DMS53 treated with DMSO at 0.1 percent for 48 hours (cell line): ENCODE measurements at regions not wholly inside any gene's neighbourhood (a gene's known extent, or its start where the extent isn't known, plus 50 kb on each side); places are given as distances from the start of the nearest gene placed in this dataset.
"Not testable (repeated sequence)": the region's sequence is repeated elsewhere in the genome, so short reads cannot be mapped to it uniquely, and the experiment has no call there.

Source experiments
- DNase-seq: peaks from one replicate; lab custom pipeline; 2025; ENCODE audit not compliant: unreplicated experiment; lab: John Stamatoyannopoulos, UW

- no peak for DNase-seq
Measured at GRCh38 chr4:33453916-33454315, 2733.7 kb downstream of the PCDH7 start.

- no peak for DNase-seq
Measured at GRCh38 chr4:33465565-33465964, 2745.4 kb downstream of the PCDH7 start.

GRCh38 chr4:33467291-33467690, 2747.1 kb downstream of the PCDH7 start:
- no peak for DNase-seq

- DNase-seq = no peak
Measured at GRCh38 chr4:33470805-33471204, 2750.6 kb downstream of the PCDH7 start.

GRCh38 chr4:33477715-33478114, 2757.5 kb downstream of the PCDH7 start:
- no peak for DNase-seq

- peak; percentile 78 for DNase-seq
Measured at GRCh38 chr4:33482773-33483172, 2761.5 kb downstream of the ARAP2 start.

GRCh38 chr4:33485111-33485510, 2759.2 kb downstream of the ARAP2 start:
- no peak for DNase-seq

- no peak for DNase-seq
Measured at GRCh38 chr4:33493231-33493630, 2751.1 kb downstream of the ARAP2 start.

GRCh38 chr4:33494150-33494549, 2750.2 kb downstream of the ARAP2 start:
- peak; percentile 73 for DNase-seq

- DNase-seq = not testable (repeated sequence)
Measured at GRCh38 chr4:33501587-33501986, 2742.7 kb downstream of the ARAP2 start.

- no peak for DNase-seq
Measured at GRCh38 chr4:33512397-33512796, 2731.9 kb downstream of the ARAP2 start.

- DNase-seq = no peak
Measured at GRCh38 chr4:33518856-33519255, 2725.5 kb downstream of the ARAP2 start.

- no peak for DNase-seq
Measured at GRCh38 chr4:33532821-33533220, 2711.5 kb downstream of the ARAP2 start.

- DNase-seq = no peak
Measured at GRCh38 chr4:33536898-33537297, 2707.4 kb downstream of the ARAP2 start.

GRCh38 chr4:33537527-33537926, 2706.8 kb downstream of the ARAP2 start:
- no peak for DNase-seq

- no peak for DNase-seq
Measured at GRCh38 chr4:33543941-33544450, 2700.3 kb downstream of the ARAP2 start.

- no peak for DNase-seq
Measured at GRCh38 chr4:33551244-33551643, 2693.1 kb downstream of the ARAP2 start.

GRCh38 chr4:33561259-33561658, 2683.1 kb downstream of the ARAP2 start:
- DNase-seq = no peak

- no peak for DNase-seq
Measured at GRCh38 chr4:33566649-33567048, 2677.7 kb downstream of the ARAP2 start.

GRCh38 chr4:33577791-33578190, 2666.5 kb downstream of the ARAP2 start:
- DNase-seq = no peak

GRCh38 chr4:33579951-33580350, 2664.4 kb downstream of the ARAP2 start:
- DNase-seq = no peak

- no peak for DNase-seq
Measured at GRCh38 chr4:33592701-33593100, 2651.6 kb downstream of the ARAP2 start.

- DNase-seq = no peak
Measured at GRCh38 chr4:33606951-33607350, 2637.4 kb downstream of the ARAP2 start.

GRCh38 chr4:33616121-33616520, 2628.2 kb downstream of the ARAP2 start:
- no peak for DNase-seq
